ENCODE measurements at regions not wholly inside any gene's neighbourhood (a gene's known extent, or its start where the extent isn't known, plus 50 kb on each side); places are given as distances from the start of the nearest gene placed in this dataset.
"Not testable (repeated sequence)": the region's sequence is repeated elsewhere in the genome, so short reads cannot be mapped to it uniquely, and the experiment has no call there.

- peak; percentile 22 to 53 for DNase-seq (ENCODE audit: low read depth in 2 of 2)
These were observed 96.9 kb upstream of the TANK start for GRCh38 chr2:161063157-161063945.

- DNase-seq (ENCODE audit: low read depth in 2 of 2), result no peak
These were observed 96.3 kb upstream of the TANK start for GRCh38 chr2:161063946-161064306.

DNA sequence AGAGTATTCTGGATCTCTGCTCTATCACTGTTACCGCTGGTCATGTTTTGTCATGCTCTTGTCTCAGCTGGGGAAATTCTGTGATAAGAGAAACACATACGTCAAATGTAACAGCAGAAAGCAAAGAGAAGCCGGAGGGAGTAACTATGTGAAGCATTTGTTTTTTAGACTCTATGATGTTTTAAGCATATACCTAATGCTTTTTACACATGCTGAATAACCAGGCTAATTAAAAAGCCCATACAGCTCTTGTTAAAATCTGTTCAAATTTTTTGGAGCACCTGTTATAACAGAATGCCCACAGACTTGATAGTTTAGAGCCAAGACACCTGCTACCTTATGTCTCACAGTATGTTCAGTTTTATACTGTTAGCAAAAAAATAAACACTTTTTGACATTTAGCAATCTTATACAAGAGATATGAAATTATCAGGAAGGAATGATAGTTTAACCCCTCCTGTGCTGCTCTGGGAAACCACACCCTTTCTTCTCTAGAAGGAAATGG is 92.3 kb upstream of the TANK start:
- no peak for DNase-seq (ENCODE audit: low read depth in 2 of 2)

- DNase-seq (ENCODE audit: low read depth in 2 of 2), result no peak
These were observed 91.6 kb upstream of the TANK start for GRCh38 chr2:161068670-161069069.

DNA sequence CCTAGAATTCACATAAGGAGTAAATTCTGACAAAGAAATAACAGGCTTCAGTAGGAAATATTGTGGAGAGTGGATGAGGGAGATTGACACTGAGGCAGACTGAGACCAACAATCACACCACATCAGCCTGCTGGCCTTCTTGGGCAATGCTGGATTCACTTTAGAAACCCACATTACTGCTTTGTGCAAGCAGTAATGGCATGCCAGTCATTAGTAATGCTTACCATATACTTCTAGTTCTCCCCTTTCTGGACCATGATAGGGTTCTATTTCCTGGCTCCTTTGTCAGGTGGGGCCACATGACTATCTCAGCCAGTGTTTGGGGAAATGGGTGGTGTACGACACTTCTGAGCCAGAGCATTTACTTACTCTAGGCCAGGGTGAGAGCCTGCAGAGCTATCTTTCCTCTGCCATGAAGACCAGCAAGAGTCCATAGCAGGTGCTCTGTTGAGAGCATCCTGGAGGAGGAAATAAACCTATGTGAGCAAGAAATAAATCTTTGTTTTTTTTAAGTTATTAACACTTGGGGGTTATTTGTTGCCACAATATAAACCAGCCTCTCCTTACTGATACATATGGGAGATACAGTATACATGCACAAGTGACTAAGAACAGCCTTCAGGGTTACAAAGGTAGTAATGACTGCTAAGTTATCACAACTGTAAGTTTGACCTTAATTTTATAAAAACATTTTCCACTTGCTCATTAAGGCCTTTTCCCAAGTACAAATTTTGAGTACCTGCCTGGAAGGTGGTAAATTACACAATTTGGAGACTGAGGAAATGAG is 89.3 kb upstream of the TANK start:
- DNase-seq (ENCODE audit: low read depth in 2 of 2), result no peak

DNA sequence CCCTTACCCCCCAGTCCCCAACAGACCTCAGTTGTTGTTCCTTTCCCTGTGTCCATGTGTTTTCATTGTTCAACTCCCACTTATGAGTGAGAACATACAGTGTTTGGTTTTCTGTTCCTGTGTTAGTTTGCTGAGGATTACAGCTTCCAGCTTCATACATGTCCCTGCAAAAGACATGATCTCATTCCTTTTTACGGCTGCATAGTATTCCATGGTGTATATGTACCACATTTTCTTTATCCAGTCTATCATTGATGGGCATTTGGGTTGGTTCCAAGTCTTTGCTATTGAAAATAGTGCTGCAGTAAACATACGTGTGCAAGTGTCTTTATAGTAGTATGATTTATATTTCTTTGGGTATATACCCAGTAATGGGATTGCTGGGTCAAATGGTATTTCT is 87.8 kb upstream of the TANK start:
- DNase-seq (ENCODE audit: low read depth in 2 of 2), result not testable (repeated sequence)

DNA sequence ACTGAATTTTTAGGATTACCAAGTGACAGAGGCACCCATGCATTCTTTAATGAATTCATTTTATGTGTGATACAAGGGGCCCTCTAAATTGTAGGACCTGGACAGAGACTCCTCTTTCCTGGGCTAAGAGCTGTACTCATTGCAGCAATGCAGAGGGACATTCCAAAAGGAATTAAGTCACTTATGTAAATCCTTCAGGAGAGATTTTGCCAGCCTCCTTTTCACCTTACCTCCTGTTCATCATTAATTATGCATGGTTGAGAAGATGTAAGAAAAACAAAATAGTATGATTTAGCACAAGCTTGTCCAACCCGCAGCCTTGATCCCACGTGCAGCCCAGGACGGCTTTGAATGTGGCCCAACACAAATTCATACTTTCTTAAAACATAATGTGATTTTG is 84.5 kb upstream of the TANK start:
- no peak for DNase-seq (ENCODE audit: low read depth in 2 of 2)

DNA sequence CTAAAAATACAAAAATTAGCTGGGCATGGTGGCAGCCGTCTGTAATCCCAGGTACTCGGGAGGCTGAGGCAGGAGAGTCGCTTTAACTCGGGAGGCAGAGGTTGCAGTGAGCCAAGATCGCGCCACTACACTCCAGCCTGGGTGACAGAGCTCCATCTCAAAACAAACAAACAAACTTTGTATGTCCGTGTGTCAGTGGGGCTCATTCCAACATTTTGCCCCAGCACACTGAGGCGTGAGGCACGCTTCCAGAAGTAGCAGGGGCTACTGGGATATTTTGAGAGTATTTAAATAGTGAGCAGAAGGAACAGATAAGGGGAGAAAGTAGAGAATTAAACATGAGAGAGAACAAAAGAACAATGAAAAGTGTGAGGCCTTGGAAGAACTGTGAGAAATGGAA is 83.3 kb upstream of the TANK start:
- DNase-seq (ENCODE audit: low read depth in 2 of 2), result no peak

- DNase-seq (ENCODE audit: low read depth in 2 of 2), result peak; percentile 13 to 43
These were observed 82.6 kb upstream of the TANK start for GRCh38 chr2:161077367-161078210.

DNA sequence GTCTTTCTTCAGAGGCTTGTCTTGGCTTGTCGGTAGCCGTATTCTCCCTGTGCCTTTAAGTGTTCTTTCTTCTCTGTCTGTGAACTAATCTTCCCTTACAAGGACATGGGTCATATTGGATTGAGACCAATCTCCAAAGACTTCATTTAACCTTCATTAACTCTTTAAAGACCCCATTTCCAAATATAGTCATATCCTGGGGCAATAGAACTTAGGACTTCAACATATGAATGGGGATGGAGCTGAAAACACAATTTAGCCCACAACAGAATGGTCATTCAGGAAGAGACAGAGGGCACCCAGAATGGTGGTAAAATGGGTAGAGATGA is 82.1 kb upstream of the TANK start:
- no peak for DNase-seq (ENCODE audit: low read depth in 2 of 2)

- DNase-seq (ENCODE audit: low read depth in 2 of 2), result no peak
These were observed 75.1 kb upstream of the TANK start for GRCh38 chr2:161085149-161085548.

DNA sequence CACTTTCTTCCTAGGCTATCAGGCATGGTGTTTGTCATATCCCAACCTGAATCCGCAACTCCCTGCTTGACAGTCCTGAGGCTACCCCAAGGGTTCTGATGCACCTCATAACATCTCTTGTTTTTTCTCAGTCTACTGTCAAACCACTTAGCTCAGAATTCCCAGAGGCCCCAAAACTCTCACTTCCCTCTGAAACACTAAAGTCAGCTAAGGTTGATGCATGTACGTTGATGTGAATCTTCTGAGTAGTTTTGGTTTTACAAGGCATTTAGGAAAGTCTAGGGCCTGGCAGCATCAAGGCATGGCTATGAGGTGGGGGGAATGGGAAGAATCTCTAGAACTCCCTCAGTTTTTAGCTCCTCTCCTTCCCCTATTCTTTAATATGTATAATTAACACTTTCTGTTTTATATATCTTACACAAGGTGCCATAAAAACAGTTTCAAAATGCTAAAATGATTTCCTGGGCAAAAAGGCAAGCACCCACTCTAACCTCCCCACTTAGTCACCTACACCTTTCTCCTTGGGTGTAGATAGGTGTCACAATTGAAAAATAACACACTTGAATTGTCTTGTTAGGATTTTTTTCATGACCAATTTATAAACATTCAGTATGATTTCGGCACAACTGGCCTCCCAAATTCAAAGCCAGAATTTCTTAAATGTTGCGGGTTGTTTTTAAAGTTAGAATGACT is 71.4 kb upstream of the TANK start:
- no peak for DNase-seq (ENCODE audit: low read depth in 2 of 2)

- DNase-seq (ENCODE audit: low read depth in 2 of 2), result peak; percentile 7 to 14
These were observed 69.8 kb upstream of the TANK start for GRCh38 chr2:161090411-161090810.

- DNase-seq (ENCODE audit: low read depth in 2 of 2), result no peak
These were observed 64.9 kb upstream of the TANK start for GRCh38 chr2:161095314-161095713.

GRCh38 chr2:161096336-161096735 is 63.9 kb upstream of the TANK start:
- no peak for DNase-seq (ENCODE audit: low read depth in 2 of 2)

DNA sequence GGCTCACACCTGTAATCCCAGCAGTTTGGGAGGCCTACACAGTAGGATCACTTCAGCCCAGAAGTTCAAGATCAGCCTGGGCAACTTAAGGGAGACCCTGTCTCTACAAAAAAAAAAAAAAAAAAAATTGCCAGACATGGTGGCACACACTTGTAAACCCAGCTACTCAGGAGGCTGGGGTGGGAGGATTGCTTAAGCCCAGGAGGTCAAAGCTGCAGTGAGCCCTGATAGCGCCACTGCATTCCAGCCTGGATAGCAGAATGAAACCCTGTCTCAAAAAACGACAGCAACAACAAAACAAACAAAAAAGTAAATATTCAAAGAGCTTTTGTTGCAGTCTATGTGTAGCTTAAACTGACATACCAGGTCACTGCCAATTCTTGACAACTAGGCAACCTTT is 63.1 kb upstream of the TANK start:
- DNase-seq (ENCODE audit: low read depth in 2 of 2), result no peak

DNA sequence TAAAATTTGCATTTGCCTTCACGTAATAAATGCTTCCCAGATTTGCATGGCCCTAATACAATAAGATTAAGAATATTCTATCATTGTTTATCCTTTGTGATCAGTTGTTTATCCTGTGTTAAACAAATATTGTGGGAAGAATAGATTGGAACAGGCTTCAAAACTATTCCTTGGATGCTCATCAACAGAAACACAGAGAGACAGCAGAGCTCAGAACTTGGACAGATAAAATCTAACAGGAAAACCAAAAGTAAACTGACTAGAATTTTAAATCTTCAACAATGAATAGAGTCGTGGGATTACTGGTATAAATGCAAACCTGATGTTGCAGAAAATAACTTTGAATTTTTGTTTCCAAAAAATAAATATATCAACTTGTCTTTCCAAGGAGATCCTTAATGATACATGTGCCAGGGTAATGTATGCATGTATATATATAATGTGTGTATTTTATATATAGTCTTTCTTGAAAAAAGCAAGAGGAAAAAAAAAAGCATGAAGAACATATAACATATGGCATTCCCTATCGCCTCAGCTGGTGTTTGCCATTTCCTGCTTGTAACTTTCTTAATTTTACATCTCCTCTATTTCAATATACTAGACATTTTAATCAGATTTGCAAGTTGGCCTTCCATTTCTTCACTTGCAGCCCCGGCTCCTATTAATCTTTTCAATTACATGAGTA is 59.9 kb upstream of the TANK start:
- no peak for DNase-seq (ENCODE audit: low read depth in 2 of 2)

GRCh38 chr2:161101406-161101805 is 58.8 kb upstream of the TANK start:
- DNase-seq (ENCODE audit: low read depth in 2 of 2), result no peak

- DNase-seq (ENCODE audit: low read depth in 2 of 2), result no peak
These were observed 57.3 kb upstream of the TANK start for GRCh38 chr2:161102770-161103450.

DNA sequence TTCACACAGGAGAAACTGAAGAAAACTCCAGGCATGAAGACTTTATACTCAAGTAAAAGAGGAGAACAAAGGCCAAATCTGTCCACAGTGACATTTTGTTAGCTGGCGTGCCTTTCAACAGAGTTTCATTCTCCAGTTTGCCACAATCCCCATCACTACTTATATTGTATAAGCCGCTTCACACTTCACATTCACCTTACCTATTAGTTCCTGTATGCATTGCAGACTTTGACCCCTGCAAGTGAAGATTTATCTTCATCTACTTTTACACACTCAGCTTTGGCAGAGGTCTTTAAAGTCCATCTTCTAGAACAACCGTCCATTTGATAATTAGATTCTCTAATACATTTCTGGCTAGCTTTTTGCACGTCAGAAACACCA is 56.8 kb upstream of the TANK start:
- no peak for DNase-seq (ENCODE audit: low read depth in 2 of 2)
